ENCODE measurements at regions not wholly inside any gene's neighbourhood (a gene's known extent, or its start where the extent isn't known, plus 50 kb on each side); places are given as distances from the start of the nearest gene placed in this dataset.
"Not testable (repeated sequence)": the region's sequence is repeated elsewhere in the genome, so short reads cannot be mapped to it uniquely, and the experiment has no call there.

- DNase-seq: no peak
Observed at GRCh38 chr3:193909387-193909786, 226.6 kb upstream of the HES1 start.

- no peak for DNase-seq
Observed at GRCh38 chr3:193910310-193910709, 225.6 kb upstream of the HES1 start.

DNA sequence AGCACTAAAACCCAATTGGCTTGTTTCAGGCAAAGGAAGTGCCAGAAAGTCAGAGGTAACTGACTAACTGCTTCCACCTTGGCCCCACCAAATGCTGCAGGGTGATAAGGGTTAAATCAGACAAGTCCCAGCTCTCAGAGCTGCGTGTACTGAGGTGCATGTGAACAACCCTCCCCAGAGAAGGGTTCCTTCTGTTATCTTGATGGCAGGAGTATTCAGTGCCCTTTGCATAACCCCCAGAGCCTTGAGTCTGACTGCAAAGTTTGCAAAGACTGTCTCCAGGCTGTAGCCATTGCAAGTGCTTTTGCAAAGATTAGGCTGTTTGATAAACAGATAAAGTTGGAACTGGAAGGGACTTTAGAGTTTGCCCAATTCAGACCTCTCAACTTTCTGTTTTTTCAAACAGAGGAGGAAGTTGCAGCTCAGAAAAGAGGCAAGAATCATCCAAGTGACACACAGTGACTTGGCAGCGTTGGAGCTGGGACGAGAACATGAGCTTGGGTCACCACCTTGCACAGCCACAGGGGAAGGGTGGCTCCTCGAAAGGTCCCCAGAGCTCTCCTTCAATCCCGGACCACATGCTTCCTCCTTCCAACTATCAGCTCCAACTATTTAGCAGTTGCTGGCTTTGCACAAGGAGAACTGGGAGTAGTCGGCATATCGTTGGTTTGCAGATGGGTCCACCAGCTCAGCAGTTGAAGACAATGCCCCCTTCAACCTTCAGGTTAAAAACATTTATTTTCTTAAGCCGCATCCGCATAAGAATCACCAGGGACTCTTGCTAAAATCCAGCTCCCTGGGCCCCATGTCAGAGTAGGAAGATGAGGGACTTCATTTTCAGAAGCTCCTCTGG, 224.8 kb upstream of the HES1 start:
- DNase-seq: no peak

DNA sequence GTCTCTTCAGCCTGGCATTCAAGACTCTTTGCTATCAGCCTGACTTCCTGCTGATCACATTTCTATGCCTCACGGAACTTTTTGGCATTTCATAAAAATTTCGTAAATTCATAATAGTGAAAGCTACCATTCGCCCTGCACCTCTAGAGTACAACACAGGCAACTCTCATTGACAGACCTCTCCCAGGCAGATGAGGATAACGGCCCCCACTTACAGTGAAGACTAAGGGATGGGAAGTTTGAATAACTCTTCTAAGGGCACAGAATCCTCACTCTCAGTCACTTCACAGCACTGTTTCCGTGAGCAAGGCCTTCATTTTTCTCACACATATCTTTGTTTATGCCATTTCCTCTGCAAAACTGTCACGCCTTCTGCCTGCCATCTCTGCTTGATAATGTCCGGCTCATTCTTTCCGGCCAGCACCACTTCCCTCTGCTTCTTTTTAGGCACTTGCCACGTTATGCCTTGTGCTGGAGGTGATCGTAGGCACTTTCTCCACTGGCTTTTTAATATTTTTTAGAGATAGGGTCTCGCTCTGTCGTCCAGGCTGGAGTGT, 224.1 kb upstream of the HES1 start:
- no peak for DNase-seq

GRCh38 chr3:193912621-193913178, 223.2 kb upstream of the HES1 start:
- no peak for DNase-seq

DNA sequence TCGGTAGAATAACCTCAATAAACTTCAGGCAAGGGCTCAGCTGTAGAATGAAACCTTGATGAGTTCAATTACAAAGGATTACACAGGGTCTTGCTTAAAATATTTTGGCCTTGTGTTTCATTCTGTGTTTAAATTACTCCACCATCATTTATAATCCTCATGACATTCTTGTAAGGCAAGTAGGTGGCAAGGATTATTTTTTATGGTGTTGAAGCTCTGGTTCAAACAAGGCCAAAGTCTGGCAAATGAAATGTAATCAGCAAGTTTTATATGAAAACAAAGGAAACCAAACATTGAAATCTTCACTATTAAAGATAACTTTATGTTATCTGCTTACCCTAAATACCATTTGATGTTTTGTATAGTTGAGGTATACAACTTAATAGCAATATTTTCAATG, 221.3 kb upstream of the HES1 start:
- DNase-seq: no peak

- no peak for DNase-seq
Observed at GRCh38 chr3:193915099-193915498, 220.8 kb upstream of the HES1 start.

- no peak for DNase-seq
Observed at GRCh38 chr3:193915613-193916012, 220.3 kb upstream of the HES1 start.

GRCh38 chr3:193917158-193917557, 218.8 kb upstream of the HES1 start:
- no peak for DNase-seq

DNA sequence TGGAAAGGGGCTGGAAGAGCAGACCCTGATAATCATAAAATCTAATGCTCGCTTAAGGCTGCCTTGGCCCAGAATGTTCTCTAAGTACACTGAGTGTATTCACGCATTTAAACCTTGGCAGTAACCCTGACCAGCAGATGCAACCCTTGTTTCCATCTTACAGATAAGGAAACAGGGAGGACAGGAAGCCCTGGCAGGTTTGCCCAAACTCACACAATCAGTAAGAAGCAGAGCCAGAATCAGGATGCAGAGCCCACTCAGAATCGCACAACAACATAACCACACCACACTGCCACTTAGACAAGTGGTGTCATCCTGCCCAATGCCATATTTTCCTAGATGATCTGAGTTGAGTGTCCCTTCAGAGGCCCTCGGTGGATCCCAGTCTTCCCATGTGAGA, 214.5 kb upstream of the HES1 start:
- no peak for DNase-seq

DNA sequence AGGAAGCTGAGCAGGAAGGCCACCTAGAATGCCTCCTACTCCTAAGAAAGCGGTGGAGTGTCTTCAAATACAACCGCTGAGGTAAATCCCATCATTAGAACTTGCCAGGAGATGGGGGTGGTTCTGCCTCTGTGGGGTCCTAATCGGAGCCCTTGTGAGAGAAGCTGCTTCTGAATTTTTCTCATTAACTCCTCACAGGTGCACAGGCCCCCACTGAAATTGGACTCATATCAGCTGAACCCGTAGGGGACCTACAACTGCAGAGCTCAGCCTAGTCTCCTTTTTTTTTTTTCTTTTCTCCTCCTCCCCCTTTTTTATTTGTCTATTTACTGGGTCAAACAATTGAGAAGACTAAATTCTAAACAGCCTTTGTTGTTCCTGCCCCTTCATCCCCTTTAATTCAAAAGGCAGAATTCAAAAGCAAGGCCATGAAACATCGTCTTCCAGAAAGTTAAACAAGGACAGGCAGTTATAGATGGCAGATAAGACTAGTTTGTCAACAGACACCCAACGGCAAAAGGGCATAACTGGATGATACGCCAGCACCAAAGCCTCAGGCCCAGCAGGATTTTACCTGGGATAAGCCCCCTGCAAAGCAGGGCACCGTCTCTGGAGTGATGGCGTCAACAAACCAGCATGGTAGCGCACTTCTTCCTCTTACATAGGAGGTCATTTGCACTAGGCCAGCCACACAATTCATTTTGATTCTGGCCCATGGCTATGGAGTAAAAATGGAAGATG, 213.7 kb upstream of the HES1 start:
- no peak for DNase-seq

GRCh38 chr3:193923958-193924357, 212.0 kb upstream of the HES1 start:
- DNase-seq: not testable (repeated sequence)

- DNase-seq: not testable (repeated sequence)
Observed at GRCh38 chr3:193926071-193926470, 209.9 kb upstream of the HES1 start.

- DNase-seq: not testable (repeated sequence)
Observed at GRCh38 chr3:193927413-193928206, 208.3 kb upstream of the HES1 start.

GRCh38 chr3:193928354-193929209, 207.4 kb upstream of the HES1 start:
- DNase-seq: no peak

DNA sequence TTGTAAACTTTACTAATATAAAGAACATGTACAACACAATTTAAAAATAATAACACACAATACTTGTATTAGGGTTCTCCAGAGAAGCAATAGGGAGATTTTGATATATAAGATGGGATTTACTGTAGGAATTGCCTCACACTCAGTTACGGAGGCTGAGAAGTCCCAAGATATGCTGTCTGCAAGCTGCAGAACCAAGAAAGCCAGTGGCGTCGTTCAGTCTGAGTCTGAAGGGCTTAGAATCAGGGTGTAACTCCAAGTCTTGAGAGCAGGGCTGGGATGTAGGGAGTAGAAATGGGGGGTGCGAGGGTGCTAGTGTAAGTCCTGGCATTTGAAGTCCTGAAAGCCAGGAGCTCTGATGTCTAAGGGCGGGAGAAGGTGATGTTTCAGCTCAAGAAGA, 206.6 kb upstream of the HES1 start:
- DNase-seq: no peak

GRCh38 chr3:193929921-193930646, 205.9 kb upstream of the HES1 start:
- no peak for DNase-seq

DNA sequence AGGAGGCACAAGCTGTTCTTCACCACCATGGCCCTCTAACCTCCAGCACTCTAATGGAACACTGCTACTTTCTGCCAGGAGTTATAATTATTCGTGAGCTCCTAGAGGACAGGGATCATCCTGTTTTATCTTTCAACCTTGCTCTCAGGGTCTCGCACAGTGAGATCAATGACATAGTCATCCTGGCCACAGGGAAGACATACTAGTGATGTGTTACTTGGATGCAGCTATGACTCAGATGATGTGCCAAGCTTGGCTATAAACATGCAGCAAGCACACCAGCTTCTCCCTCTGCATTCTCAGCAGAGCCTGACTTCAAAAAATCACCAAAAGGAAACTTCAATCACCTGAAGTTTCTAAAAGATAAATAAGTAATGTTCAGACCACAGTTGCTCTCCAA, 203.8 kb upstream of the HES1 start:
- no peak for DNase-seq

GRCh38 chr3:193932576-193932975, 203.4 kb upstream of the HES1 start:
- DNase-seq: no peak

DNA sequence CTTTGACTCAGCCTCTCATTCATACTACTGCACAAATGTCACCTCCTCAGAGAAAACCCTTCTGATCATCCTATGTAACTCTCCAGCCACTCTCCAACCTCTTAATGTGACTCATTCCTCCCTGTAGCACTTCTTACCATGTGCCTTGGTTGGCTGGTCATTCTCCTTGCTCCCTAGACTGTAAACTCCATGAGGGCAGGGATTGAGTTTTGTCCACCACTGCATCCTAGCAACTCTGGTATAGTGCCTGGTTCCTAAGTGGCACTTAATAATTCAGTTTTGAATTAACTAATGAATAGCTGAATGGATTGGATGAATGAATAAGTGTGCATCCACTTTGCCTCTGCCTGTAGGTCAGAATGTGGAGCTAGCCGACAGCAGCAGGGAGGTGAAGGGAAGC, 202.5 kb upstream of the HES1 start:
- DNase-seq: no peak

- DNase-seq: no peak
Observed at GRCh38 chr3:193935916-193936315, 200.0 kb upstream of the HES1 start.
